Cerebellar cortex (tissue), 1 donor: ENCODE measurements at regions not wholly inside any gene's neighbourhood (a gene's known extent, or its start where the extent isn't known, plus 50 kb on each side); places are given as distances from the start of the nearest gene placed in this dataset.
A peak's percentile ranks its signal among the peaks of the same experiment; 100 is the strongest.
"Not testable (repeated sequence)": the region's sequence is repeated elsewhere in the genome, so short reads cannot be mapped to it uniquely, and the experiment has no call there.

ENCODE experiments used
- DNase-seq: peaks from one replicate; pipeline ENCODE4 v3.0.0-alpha.2; 2015; ENCODE audit warnings: low spot score

DNA sequence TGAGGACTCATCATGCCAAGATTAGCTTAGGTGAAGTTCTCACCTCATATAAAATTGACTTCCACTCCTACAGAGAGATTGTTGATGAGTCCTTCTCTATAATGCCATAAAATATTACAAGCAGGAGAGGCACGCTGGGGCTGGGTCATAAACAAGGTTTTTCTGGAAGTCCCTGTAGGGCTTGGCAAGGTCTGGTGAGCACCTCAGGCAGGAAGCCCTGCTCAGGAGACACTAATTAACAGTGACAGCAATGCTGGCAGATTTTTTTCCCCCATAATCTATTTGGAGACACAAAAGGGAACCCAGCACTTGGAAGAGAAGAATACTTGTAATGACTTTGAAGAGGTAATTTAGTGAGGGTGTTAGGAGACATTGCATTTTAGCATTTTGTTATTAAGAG is 118.7 kb downstream of the DIRAS2 start:
- DNase-seq = peak; percentile 99

DNA sequence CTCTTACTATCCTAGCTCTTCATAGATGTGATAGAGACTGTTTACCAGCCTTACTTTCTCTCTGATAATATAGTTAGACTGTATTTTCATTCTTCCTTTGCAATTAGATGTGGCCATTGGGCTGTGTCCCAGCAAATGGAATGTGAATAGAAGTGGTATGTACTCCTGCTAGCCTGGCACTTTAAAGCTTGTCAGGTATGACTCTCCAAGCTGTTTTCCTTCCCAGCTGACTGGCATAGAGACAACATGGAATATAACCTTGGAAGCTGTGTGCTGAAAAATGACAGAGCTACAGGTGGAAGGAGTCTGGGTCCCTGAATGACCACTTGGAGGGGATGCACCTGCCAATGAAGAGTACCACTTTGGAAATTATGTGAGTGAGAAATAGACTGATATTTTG is 116.2 kb downstream of the DIRAS2 start:
- peak; percentile 88 for DNase-seq

DNA sequence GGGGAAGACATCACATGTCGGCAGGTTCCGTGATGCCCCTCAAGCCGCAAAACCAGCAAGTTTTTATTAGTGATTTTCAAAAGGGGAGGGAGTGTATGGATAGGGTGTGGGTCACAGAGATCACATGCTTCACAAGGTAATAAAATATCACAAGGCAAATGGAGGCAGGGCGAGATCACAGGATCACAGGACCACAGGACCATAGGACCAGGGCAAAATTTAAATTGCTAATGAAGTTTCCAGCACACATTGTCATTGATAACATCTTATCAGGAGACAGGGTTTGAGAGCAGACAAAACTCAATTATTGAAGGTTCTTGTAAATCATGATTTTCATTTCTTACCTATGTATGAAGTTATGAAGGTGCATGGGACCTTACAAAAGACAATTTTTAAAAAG is 106.5 kb downstream of the DIRAS2 start:
- not testable (repeated sequence) for DNase-seq

DNA sequence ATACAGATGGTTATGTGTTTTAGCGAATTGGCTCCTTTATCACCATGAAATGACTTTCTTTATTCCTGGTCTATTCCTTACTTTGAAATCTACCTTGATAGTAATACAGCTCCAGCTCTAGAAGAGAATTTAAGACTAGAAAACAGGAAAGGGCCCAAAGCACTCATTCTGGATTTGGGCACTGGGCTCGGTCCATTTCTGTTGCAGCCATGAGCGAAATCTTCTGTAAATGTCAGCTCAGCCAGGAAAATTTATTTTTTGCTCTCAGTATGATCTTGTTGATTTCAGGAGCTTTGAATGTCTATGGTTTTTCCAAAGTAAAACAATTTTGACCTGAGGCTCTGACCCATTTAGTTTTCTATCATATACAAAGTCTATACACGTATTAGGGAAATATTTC is 104.1 kb downstream of the DIRAS2 start:
- peak; percentile 65 for DNase-seq

DNA sequence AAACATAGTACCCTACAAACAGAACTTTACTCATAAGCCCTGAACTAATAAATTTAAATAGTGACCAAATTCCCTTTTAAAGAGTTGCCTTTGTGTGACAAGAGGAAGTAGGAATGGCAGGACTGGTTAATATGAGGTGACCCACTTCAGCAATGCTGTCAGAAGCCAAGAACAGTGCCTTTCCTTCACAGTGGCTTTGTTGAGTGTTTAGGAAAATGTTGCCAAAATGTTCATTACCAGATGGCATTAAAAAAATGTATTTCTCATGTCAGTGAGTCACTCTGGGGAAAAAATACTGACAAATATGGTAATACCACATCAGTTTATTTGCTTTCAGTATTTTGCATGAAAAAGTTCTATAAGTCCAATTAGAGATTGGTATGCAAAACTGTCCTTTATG is 103.3 kb downstream of the DIRAS2 start:
- peak; percentile 98 for DNase-seq

DNA sequence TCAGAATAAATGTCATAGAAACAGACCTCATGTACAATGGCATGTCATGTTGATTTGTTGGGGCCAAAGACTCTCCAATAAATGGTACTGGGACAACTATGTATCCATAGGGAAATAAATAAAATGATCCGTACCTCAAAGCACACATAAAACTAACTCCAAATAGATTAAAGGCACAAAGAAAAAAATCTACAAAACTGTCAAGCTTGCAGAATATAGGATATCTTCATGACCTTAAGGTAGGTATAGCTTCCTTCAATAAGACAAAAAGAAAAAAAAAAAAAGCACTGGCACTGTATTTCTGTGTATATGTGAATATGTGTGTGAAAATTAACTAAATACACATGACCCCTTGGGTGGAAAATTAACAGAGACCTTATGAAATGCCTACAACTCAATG is 101.9 kb downstream of the DIRAS2 start:
- no peak for DNase-seq

DNA sequence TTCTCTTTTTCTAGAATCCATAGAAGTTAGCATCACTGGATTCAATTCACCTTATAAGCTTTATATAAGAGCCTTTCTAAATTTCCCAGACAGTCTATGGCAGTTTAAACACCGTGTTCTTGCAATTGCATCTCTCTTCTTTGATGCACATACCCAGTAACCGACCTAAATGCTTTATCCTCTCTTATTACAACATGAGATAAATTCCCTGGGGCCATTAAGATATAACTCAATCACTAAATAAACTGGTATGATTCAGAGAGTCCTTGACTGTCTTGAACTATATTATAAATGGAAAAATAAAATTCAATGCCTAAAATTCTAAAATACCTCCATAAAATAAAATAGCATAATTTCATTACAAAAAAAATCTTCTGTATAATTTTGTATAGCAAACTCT is 98.1 kb downstream of the DIRAS2 start:
- DNase-seq = no peak

DNA sequence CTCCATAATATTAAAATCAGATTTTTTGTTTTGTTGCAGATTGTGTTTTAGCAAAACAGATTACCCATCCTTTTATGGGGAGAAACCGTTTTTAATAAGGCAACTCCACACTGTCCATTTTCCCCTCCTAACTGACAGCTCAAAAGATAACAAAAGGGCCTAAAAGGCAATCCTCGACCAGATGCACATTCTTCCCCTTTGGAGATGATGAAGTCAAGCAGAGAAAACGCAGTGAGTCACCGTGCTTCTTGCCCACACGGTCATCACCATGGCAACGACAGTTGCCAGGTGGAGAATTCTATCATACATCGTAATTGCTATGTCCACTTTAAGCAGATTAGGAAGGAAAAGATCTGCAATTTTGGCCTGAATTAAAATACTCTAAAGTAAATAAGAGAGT is 96.4 kb downstream of the DIRAS2 start:
- peak; percentile 97 for DNase-seq

DNA sequence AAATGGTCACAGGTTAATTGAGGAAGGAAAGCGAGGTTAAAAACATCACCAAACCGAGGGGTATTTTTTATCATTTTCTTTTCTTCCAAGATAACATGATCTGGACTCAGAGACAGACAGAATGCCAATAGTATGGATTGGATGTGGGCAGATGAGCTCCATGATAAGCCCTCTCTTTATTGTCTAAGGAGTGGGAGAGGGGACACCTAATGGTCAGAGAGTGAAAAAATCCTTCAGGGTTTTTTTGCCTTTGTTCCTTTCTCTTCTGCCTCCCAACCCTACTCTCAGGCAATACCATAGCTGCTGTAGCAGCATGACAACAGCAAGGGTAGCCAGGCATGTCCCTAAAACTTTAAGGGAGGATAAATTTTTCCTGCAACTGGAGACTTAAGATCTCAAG is 94.7 kb downstream of the DIRAS2 start:
- DNase-seq = no peak

DNA sequence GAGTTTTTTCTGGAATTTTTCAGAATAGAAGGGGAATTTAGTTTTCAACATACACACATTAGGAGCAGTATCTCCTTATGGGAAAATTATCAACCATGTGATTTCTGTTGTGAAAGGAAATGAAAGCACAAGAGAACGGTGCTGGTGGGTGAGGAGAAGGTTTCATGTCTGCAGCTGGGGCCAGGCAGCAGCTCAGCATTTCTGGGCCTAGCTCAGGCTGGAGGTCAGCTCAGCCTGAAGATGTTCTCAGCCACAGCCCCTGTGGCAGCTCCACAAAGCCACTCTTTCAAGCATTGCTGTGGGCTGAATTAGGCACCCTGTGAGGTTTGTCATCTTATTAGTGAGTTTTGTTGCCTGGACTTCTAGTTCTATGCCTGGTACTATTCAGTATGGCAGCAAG is 90.3 kb downstream of the DIRAS2 start:
- DNase-seq = no peak

DNA sequence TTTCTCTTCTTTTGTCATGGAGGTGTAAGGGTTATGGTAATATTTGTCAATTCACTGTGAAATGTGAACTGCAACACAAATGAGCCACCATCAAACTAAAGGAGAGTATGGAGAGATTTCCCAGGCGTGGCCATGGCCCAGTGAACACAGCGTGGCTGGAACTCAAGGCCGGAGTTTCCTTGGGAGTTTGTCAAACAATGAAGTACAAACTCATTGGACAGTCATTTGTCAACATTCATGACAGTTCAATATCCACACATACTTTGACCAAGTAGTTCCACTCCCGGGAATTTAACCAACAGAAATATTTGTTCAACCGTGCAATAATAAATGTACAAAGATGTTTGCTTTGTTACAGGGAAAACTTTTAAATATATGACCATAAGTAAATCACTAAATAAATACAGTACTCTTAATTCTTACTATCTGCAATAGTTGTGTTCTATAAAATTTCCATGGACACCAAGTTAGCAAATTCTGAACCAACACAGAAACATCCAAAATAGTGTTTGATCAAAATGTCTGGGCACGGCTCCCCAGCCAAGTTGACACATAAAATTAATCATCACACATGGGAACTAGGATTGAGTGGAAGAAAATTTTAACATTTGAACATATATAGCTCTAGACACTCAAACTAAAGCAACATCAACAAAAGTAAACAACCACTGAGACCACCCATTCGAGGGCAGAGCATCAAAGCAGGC is 87.1 kb downstream of the DIRAS2 start:
- DNase-seq = no peak

DNA sequence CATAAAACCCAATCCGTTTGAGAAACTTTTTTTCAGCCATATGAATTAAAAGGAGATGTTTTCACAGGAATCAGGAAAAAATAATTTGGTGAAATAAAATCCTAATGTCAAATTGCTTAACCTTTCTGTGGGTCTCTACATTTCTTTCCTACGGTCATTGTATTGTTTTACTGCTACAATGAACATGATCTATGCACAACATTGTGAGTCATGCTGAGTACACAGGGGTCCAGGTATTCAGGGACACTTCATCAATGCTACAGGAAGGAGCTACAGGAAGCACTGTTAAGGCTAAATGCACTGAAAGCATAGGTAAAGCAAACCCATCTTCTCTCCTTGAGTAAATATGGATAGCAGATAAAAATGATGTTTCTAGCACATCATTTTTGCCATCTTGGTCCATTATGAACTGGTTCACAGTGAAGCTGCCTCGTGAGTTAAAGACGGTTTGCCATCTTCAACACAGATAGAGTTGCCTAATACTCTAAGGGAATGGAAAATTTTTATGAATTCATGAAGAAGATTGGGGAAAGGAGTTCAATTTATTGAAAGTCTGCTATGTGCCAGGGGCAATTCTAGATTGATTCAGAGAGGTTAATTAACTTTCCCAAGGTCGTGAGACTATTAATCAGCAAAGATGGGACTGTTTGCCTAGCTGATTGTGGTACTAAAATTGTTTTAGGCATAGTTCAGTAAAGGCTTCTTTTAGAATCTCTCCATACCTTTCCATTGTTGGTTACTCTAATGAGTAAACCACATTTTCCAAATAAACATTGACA is 85.5 kb downstream of the DIRAS2 start:
- no peak for DNase-seq

DNA sequence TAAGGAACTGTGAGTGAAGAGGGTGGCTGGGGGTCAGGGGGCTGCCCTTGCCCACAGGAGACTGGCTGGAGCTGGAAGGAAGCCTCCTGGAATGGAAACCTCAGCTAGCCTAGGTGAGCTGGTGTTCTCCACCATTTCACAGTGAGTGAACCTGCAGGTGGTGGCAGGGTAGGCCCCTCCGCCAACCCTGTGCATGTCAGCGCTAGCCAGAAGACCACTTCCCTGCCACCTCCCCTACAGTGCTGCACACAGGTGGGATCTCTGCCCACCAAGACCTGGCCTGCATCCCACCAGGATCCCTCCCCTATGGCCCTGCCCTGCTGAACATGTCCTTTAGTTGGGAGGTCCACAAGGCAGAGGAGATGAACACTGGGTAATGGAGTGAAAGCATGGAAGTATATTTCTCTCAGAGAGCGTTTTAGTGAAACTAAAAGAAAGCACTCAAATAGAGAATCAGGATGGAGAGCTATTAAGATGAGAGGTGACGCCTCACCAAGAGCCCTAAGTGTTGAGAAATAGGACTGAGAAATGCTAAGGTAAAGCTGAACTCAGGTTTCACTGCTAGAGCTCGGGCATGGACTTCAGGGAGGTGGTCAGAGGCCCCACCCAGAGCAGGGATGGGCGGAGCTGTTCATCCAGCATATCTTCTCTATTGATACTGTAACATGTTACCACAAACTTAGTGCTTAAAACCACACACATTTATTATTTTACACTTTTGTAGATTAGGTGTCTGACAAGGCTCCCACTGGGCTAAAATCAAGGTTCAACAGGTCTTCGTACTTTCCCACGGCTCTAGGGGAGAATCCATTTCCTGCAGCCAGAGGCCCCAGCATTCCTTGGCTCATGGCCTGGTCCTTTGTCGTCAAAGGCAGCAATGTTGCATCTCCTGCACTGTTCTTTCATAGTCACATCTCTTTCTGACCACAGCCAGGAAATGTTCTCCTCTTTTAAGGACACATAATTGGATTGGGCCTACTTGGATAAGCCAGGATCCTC is 83.2 kb downstream of the DIRAS2 start:
- DNase-seq = no peak
